ENCODE measurements at regions not wholly inside any gene's neighbourhood (a gene's known extent, or its start where the extent isn't known, plus 50 kb on each side); places are given as distances from the start of the nearest gene placed in this dataset.
A peak's percentile ranks its signal among the peaks of the same experiment; 100 is the strongest.

- H3K4me3 ChIP-seq = no peak overlapping the region
- intact Hi-C loops (cut with DNase I; ENCODE audit: low total_unique reads) = loop anchor here (5.0 kb wide), 1 partner anchor 465 kb away; no protein-coding TSS in a partner anchor
Measured at GRCh38 chr1:42037161-42037560, 116.0 kb upstream of the GUCA2B start.

GRCh38 chr1:42035830-42036604, 117.2 kb upstream of the GUCA2B start:
- Histone ChIP-seq H3K27ac (peak overlapping the region; percentile 78 to 87), H3K27me3 (no peaks in the 10 kb centered on the region), H3K36me3 (no peaks in the 10 kb centered on the region), H3K4me1 (peaks cover 0 to 7% of the 10 kb centered on the region in 2 donors), H3K4me3 (peak overlapping the region; percentile 79 to 91 (median 90)), H3K9me3 (no peaks in the 10 kb centered on the region)
- TF ChIP-seq POLR2AphosphoS5 (IDR thresholded peaks at IDR 0.05) (peak in 1 of 3 donors; percentile 33), CTCF (IDR thresholded peaks at IDR 0.05) (no peak)
- intact Hi-C loops (cut with DNase I; ENCODE audit: low total_unique reads) = loop anchor here (5.0 kb wide), 1 partner anchor 466 kb away; no protein-coding TSS in a partner anchor
- DNase-seq (ENCODE audit: low spot score in 2 of 2) = peak; percentile 94 to 97

More at GRCh38 chr1:42037161-42037560, 116.0 kb upstream of the GUCA2B start:
- Histone ChIP-seq H3K27ac (no peak overlapping the region), H3K9me3 (no peaks in the 10 kb centered on the region), H3K4me1 (peaks cover 0 to 7% of the 10 kb centered on the region in 2 donors), H3K36me3 (no peaks in the 10 kb centered on the region), H3K27me3 (no peaks in the 10 kb centered on the region)
- no peak for TF ChIP-seq CTCF (IDR thresholded peaks at IDR 0.05)
- TF ChIP-seq POLR2A (IDR thresholded peaks at IDR 0.05) = no peak
- TF ChIP-seq POLR2AphosphoS5 (IDR thresholded peaks at IDR 0.05) = no peak
- DNase-seq (ENCODE audit: low spot score in 2 of 2) = no peak

GRCh38 chr1:42035205-42035829, 116.6 kb upstream of the HIVEP3 start:
- DNase-seq (ENCODE audit: low spot score in 2 of 2) = peak; percentile 40 to 64
- Histone ChIP-seq H3K4me1 (peaks cover 0 to 7% of the 10 kb centered on the region in 2 donors), H3K4me3 (peak overlapping the region; percentile 79 to 91 (median 90)), H3K27me3 (no peaks in the 10 kb centered on the region), H3K27ac (peak overlapping the region; percentile 78 to 87), H3K36me3 (no peaks in the 10 kb centered on the region), H3K9me3 (no peaks in the 10 kb centered on the region)
- intact Hi-C loops (cut with DNase I; ENCODE audit: low total_unique reads) = loop anchor here (5.0 kb wide), 1 partner anchor 467 kb away; no protein-coding TSS in a partner anchor
- TF ChIP-seq CTCF (IDR thresholded peaks at IDR 0.05) (peak in 1 of 3 donors; percentile 63), POLR2A (IDR thresholded peaks at IDR 0.05) (no peak), POLR2AphosphoS5 (IDR thresholded peaks at IDR 0.05) (peak in 1 of 3 donors; percentile 20)

GRCh38 chr1:42034426-42034825, 115.7 kb upstream of the HIVEP3 start:
- no peak for DNase-seq (ENCODE audit: low spot score in 2 of 2)
- peak overlapping the region in 2 of 3 donors; percentile 79 to 91 for H3K4me3 ChIP-seq
- H3K27me3 ChIP-seq = no peaks in the 10 kb centered on the region
- intact Hi-C loops (cut with DNase I; ENCODE audit: low total_unique reads) = no loop called here
- H3K9me3 ChIP-seq = no peaks in the 10 kb centered on the region
- no peak overlapping the region for H3K27ac ChIP-seq
- peaks cover 0 to 7% of the 10 kb centered on the region in 2 donors for H3K4me1 ChIP-seq
- TF ChIP-seq POLR2A (IDR thresholded peaks at IDR 0.05) = no peak
- no peak for TF ChIP-seq CTCF (IDR thresholded peaks at IDR 0.05)
- TF ChIP-seq POLR2AphosphoS5 (IDR thresholded peaks at IDR 0.05) = no peak
- H3K36me3 ChIP-seq = no peaks in the 10 kb centered on the region

- no peak for DNase-seq (ENCODE audit: low spot score in 2 of 2)
- TF ChIP-seq POLR2A (IDR thresholded peaks at IDR 0.05) (no peak), CTCF (IDR thresholded peaks at IDR 0.05) (no peak), POLR2AphosphoS5 (IDR thresholded peaks at IDR 0.05) (no peak)
- Histone ChIP-seq H3K36me3 (no peaks in the 10 kb centered on the region), H3K4me1 (peaks cover 0 to 7% of the 10 kb centered on the region in 2 donors), H3K27me3 (no peaks in the 10 kb centered on the region), H3K4me3 (no peak overlapping the region), H3K27ac (no peak overlapping the region), H3K9me3 (no peaks in the 10 kb centered on the region)
- intact Hi-C loops (cut with DNase I; ENCODE audit: low total_unique reads) = no loop called here
Measured at GRCh38 chr1:42033629-42034028, 114.9 kb upstream of the HIVEP3 start.
